ENCODE measurements at regions not wholly inside any gene's neighbourhood (a gene's known extent, or its start where the extent isn't known, plus 50 kb on each side); places are given as distances from the start of the nearest gene placed in this dataset.
"Not testable (repeated sequence)": the region's sequence is repeated elsewhere in the genome, so short reads cannot be mapped to it uniquely, and the experiment has no call there.

DNA sequence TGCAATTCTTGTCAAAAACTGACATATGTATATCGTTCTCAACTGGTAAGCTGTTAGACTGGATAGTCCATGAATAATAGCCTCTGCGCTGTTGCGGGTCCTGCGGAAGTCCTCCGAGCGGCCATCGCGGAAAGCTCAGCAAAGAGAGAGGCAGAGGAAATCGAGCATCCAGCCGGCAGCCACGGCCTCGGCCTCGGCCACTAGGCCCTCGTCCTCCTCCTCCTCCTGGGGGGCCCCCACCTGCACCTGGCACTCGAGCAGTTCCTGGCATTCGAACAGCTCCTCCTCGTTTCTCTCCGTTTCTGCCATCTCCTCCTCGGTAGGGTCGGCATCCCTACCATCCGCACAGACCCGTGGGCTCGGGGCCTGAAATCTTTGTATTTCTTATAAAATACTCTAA is 111.2 kb upstream of the CYLC1 start:
- DNase-seq (ENCODE audit: low spot score) = not testable (repeated sequence)

DNA sequence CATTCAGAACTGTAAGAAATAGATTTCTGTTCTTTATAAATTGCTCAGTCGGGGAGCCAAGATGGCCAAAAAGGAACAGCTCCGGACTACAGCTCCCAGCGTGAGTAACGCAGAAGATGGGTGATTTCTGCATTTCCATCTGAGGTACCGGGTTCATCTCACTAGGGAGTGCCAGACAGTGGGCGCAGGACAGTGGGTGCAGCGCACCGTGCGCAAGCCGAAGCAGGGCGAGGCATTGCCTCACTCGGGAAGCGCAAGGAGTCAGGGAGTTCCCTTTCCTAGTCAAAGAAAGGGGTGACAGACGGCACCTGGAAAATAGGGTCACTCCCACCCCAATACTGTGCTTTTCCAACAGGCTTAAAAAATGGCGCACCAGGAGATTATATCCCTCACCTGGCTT is 110.5 kb upstream of the CYLC1 start:
- DNase-seq (ENCODE audit: low spot score) = not testable (repeated sequence)

DNA sequence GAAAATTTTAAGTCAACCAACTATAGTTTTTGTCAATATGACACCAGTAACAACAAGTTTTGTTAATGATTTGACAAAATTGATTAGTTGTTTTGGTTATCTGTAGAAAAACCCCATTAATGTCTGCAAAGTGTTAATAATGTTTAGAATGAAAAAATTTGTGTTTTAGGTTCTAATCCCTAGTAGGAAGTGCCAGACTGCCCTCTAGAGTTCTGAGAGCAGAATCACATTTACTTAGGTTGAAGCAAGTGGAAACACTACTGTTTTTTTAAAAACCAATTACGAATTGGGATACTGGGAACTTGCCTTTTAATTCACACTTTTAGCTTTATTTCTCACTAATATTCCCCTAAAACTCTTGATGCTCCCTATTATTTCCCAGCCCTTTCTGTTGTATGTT is 101.1 kb upstream of the CYLC1 start:
- peak; percentile 7 for DNase-seq (ENCODE audit: low spot score)

DNA sequence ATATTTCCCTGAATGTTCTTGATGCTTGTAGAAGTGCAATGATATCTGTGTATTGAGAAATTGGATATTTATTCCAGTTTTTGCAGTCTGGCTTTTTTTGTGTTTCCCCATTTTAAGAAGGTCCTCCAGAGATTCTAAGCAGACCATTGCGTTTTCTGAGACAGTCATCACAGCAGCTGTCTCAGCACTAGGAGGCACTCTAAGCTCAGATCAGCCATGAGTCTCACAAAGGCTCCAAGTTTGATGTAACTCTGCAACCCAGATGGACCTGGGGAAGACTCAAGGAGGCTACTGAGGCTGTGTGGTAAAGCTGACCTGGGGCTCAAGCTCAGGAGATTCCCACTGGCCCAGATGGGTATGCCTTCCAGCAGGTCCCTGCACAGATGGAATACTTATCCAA is 89.3 kb upstream of the CYLC1 start:
- DNase-seq (ENCODE audit: low spot score) = no peak

All from cerebellar cortex (tissue), 1 donor.